WTC11 (cell line): ENCODE measurements at regions not wholly inside any gene's neighbourhood (a gene's known extent, or its start where the extent isn't known, plus 50 kb on each side); places are given as distances from the start of the nearest gene placed in this dataset.
"Not testable (repeated sequence)": the region's sequence is repeated elsewhere in the genome, so short reads cannot be mapped to it uniquely, and the experiment has no call there.

Source experiments
- ATAC-seq: fragments of 200-7000 bp; cut with Tn5 transposase; 2 replicates; pipeline ENCODE4 v1.10.0; 2021; ENCODE audit warnings: mild to moderate bottlenecking, moderate library complexity
- CTCF ChIA-PET: fragments of 300-600 bp; sonication (Branson Sonifier 250); formaldehyde crosslinking; loops from one replicate; lab custom pipeline; 2021; ENCODE audit warnings: antibody characterized with exemption; lab: Charles Lee
- POLR2A ChIA-PET: fragments of 350-600 bp; sonication (Branson Sonifier 250); formaldehyde crosslinking; loops from one replicate; lab custom pipeline; 2021; ENCODE audit warnings: antibody characterized with exemption; lab: Charles Lee
- DNase-seq: peaks from one replicate; pipeline ENCODE4 v3.0.0; 2021; ENCODE audit warnings: low spot score
- H3K27ac Mint-ChIP-seq: 2 replicates; pipeline ENCODE4 v1.8.0; 2021; ENCODE audit warnings: mixed read lengths
- H3K27me3 Mint-ChIP-seq: 2 replicates; pipeline ENCODE4 v1.8.0; 2021; ENCODE audit warnings: low read depth, mild to moderate bottlenecking, moderate library complexity, mixed read lengths
- H3K36me3 Mint-ChIP-seq: 2 replicates; pipeline ENCODE4 v1.8.0; 2021; ENCODE audit warnings: mixed read lengths
- H3K4me1 Mint-ChIP-seq: 2 replicates; pipeline ENCODE4 v1.8.0; 2022; ENCODE audit warnings: mixed read lengths
- H3K4me3 Mint-ChIP-seq: 2 replicates; pipeline ENCODE4 v1.8.0; 2021; ENCODE audit warnings: mild to moderate bottlenecking, moderate library complexity, mixed read lengths
- H3K9me3 Mint-ChIP-seq: 2 replicates; pipeline ENCODE4 v1.8.0; 2021; ENCODE audit warnings: mixed read lengths
- AR ChIP-seq: fragments of 250-450 bp; sonication (Bioruptor Pico); IDR thresholded peaks from 2 replicates; pipeline ENCODE4 v1.9.0; 2021; ENCODE audit warnings: mild to moderate bottlenecking
- E2F4 ChIP-seq: sonication (generic); formaldehyde crosslinking; IDR thresholded peaks from 2 replicates; pipeline ENCODE4 v1.8.1; 2022; ENCODE audit warnings: low read depth, mild to moderate bottlenecking, moderate library complexity, missing genetic modification reagents, borderline replicate concordance
- FOXK1 ChIP-seq: sonication (generic); formaldehyde crosslinking; IDR thresholded peaks from 2 replicates; pipeline ENCODE4 v1.8.0; 2022; ENCODE audit warnings: mild to moderate bottlenecking, moderate library complexity, missing genetic modification reagents
- FOXP4 ChIP-seq: sonication (generic); formaldehyde crosslinking; IDR thresholded peaks from 2 replicates; pipeline ENCODE4 v1.8.0; 2022; ENCODE audit warnings: mild to moderate bottlenecking, missing genetic modification reagents
- GABPB1 ChIP-seq: sonication (generic); formaldehyde crosslinking; IDR thresholded peaks from 2 replicates; pipeline ENCODE4 v1.8.1; 2023; ENCODE audit warnings: mild to moderate bottlenecking, missing genetic modification reagents
- GTF2I ChIP-seq: fragments of 250-450 bp; sonication (Bioruptor Pico); conservative IDR thresholded peaks from 2 replicates; pipeline ENCODE4 v1.4.0; 2021; ENCODE audit warnings: mild to moderate bottlenecking
- HMGA2 ChIP-seq: fragments of 250-450 bp; sonication (Bioruptor Pico); IDR thresholded peaks from 2 replicates; pipeline ENCODE4 v1.4.0; 2021; ENCODE audit warnings: mild to moderate bottlenecking, moderate library complexity
- HMGXB4 ChIP-seq: sonication (generic); formaldehyde crosslinking; IDR thresholded peaks from 2 replicates; pipeline ENCODE4 v1.8.1; 2023; ENCODE audit warnings: mild to moderate bottlenecking, moderate library complexity, missing genetic modification reagents
- JAZF1 ChIP-seq: fragments of 250-450 bp; sonication (Bioruptor Pico); IDR thresholded peaks from 2 replicates; pipeline ENCODE4 v1.9.0; 2021; ENCODE audit warnings: moderate library complexity, mild to moderate bottlenecking, inconsistent platforms
- KAT7 ChIP-seq: sonication (generic); formaldehyde crosslinking; IDR thresholded peaks from 2 replicates; pipeline ENCODE4 v1.8.1; 2023; ENCODE audit warnings: missing genetic modification reagents, mild to moderate bottlenecking, borderline replicate concordance
- MXD4 ChIP-seq: fragments of 250-450 bp; sonication (Bioruptor Pico); IDR thresholded peaks from 2 replicates; pipeline ENCODE4 v1.8.0; 2021; ENCODE audit warnings: mild to moderate bottlenecking, moderate library complexity, borderline replicate concordance
- OVOL2 ChIP-seq: fragments of 250-450 bp; sonication (Bioruptor Pico); IDR thresholded peaks from 2 replicates; pipeline ENCODE4 v1.9.0; 2021; ENCODE audit warnings: mild to moderate bottlenecking, borderline replicate concordance
- SMAD4 ChIP-seq: sonication (generic); formaldehyde crosslinking; IDR thresholded peaks from 2 replicates; pipeline ENCODE4 v1.8.0; 2022; ENCODE audit warnings: mild to moderate bottlenecking, missing genetic modification reagents
- SP1 ChIP-seq: sonication (generic); formaldehyde crosslinking; conservative IDR thresholded peaks from 2 replicates; pipeline ENCODE4 v1.8.1; 2022; ENCODE audit warnings: missing genetic modification reagents
- TEAD1 ChIP-seq: sonication (generic); formaldehyde crosslinking; IDR thresholded peaks from 2 replicates; pipeline ENCODE4 v1.8.0; 2022; ENCODE audit warnings: mild to moderate bottlenecking, missing genetic modification reagents
- TEAD4 ChIP-seq: sonication (generic); formaldehyde crosslinking; IDR thresholded peaks from 2 replicates; pipeline ENCODE4 v1.8.0; 2022; ENCODE audit warnings: mild to moderate bottlenecking, missing genetic modification reagents
- ZNF121 ChIP-seq: sonication (generic); formaldehyde crosslinking; IDR thresholded peaks from 2 replicates; pipeline ENCODE4 v1.8.0; 2023; ENCODE audit warnings: missing genetic modification reagents
- ZNF138 ChIP-seq: sonication (generic); formaldehyde crosslinking; conservative IDR thresholded peaks from 2 replicates; pipeline ENCODE4 v1.8.1; 2022; ENCODE audit warnings: mild to moderate bottlenecking, moderate library complexity, missing genetic modification reagents
- ZNF317 ChIP-seq: sonication (generic); formaldehyde crosslinking; IDR thresholded peaks from 2 replicates; pipeline ENCODE4 v1.8.1; 2023; ENCODE audit warnings: low read depth, mild to moderate bottlenecking, moderate library complexity, missing genetic modification reagents, borderline replicate concordance
- ZNF416 ChIP-seq: fragments of 250-450 bp; sonication (Bioruptor Pico); IDR thresholded peaks from 2 replicates; pipeline ENCODE4 v1.9.0; 2021; ENCODE audit warnings: mild to moderate bottlenecking, inconsistent platforms
- ZNF423 ChIP-seq: fragments of 250-450 bp; sonication (Bioruptor Pico); IDR thresholded peaks from 2 replicates; pipeline ENCODE4 v2.1.2; 2022; ENCODE audit warnings: mild to moderate bottlenecking, moderate library complexity

GRCh38 chr12:114064497-114064896, 98.4 kb upstream of the RBM19 start (continued):
- no peak for TF ChIP-seq SMAD4 (CRISPR knock-in tag)
- no peak for TF ChIP-seq FOXK1 (CRISPR knock-in tag)
- TF ChIP-seq HMGXB4 (CRISPR knock-in tag) = no peak
- TF ChIP-seq HMGA2 (CRISPR knock-in tag) = no peak
- no peak for TF ChIP-seq AR (CRISPR knock-in tag)
- TF ChIP-seq ZNF416 (CRISPR knock-in tag) = no peak
- no peak for TF ChIP-seq ZNF121
- no peak for TF ChIP-seq ZNF317 (CRISPR knock-in tag)
- no peak for TF ChIP-seq GTF2I (CRISPR knock-in tag)
- TF ChIP-seq MXD4 = no peak

- ATAC-seq, H3K4me1 Mint-ChIP-seq, H3K27ac Mint-ChIP-seq, POLR2A ChIA-PET, H3K4me3 Mint-ChIP-seq, DNase-seq: not testable (repeated sequence)
- Mint-ChIP-seq H3K27me3 (peaks cover 28% of the 10 kb centered on the region), H3K36me3 (peaks cover 11% of the 10 kb centered on the region), H3K9me3 (peaks cover 21% of the 10 kb centered on the region)
- CTCF ChIA-PET = interaction anchor here (1.1 kb wide), 1 partner anchor 68 kb away, joined by 3 read pairs; no protein-coding TSS in a partner anchor
Measured at GRCh38 chr12:114064034-114064433, 97.9 kb upstream of the RBM19 start.

GRCh38 chr12:114063435-114063834, 97.3 kb upstream of the RBM19 start:
- peak; percentile 79 for ATAC-seq
- peaks cover 27% of the 10 kb centered on the region for H3K27me3 Mint-ChIP-seq
- ChIA-PET POLR2A (no interaction called here), CTCF (interaction anchor here (1.1 kb wide), 1 partner anchor 67 kb away, joined by 3 read pairs; no protein-coding TSS in a partner anchor)
- no peak overlapping the region for H3K27ac Mint-ChIP-seq
- H3K4me1 Mint-ChIP-seq = peaks cover under 1% of the 10 kb centered on the region
- no peak for TF ChIP-seq SP1 (CRISPR knock-in tag)
- TF ChIP-seq MXD4 = no peak
- no peak for TF ChIP-seq ZNF423 (CRISPR knock-in tag)
- no peak for TF ChIP-seq TEAD4
- TF ChIP-seq OVOL2 (CRISPR knock-in tag) = no peak
- DNase-seq = peak; percentile 20
- peak overlapping the region; percentile 43 for H3K4me3 Mint-ChIP-seq
- peaks cover 21% of the 10 kb centered on the region for H3K9me3 Mint-ChIP-seq
- H3K36me3 Mint-ChIP-seq = peaks cover 11% of the 10 kb centered on the region

- peaks cover 20% of the 10 kb centered on the region for H3K9me3 Mint-ChIP-seq
- H3K27ac Mint-ChIP-seq, CTCF ChIA-PET, DNase-seq, POLR2A ChIA-PET, H3K36me3 Mint-ChIP-seq, H3K27me3 Mint-ChIP-seq, ATAC-seq, H3K4me3 Mint-ChIP-seq, H3K4me1 Mint-ChIP-seq: not testable (repeated sequence)
Measured at GRCh38 chr12:114056351-114056750, 90.2 kb upstream of the RBM19 start.

- peaks cover 20% of the 10 kb centered on the region for H3K9me3 Mint-ChIP-seq
- no peak for DNase-seq
- H3K4me1 Mint-ChIP-seq = no peaks in the 10 kb centered on the region
- ChIA-PET CTCF (no interaction called here), POLR2A (no interaction called here)
- H3K4me3 Mint-ChIP-seq = no peak overlapping the region
- H3K27me3 Mint-ChIP-seq = peaks cover 10% of the 10 kb centered on the region; the same call in 1 of the 2 replicates
- 0 out of 2 replicates have a peak, but pooled peaks cover 4% of the 10 kb centered on the region for H3K36me3 Mint-ChIP-seq
- ATAC-seq = no peak
- no peak overlapping the region for H3K27ac Mint-ChIP-seq
- TF ChIP-seq ZNF138 = no peak
- TF ChIP-seq E2F4 (CRISPR knock-in tag) = no peak
- no peak for TF ChIP-seq FOXP4
- TF ChIP-seq KAT7 (CRISPR knock-in tag) = no peak
- TF ChIP-seq TEAD1 (CRISPR knock-in tag) = no peak
- TF ChIP-seq ZNF416 (CRISPR knock-in tag) = no peak
- no peak for TF ChIP-seq GABPB1 (CRISPR knock-in tag)
- TF ChIP-seq JAZF1 (CRISPR knock-in tag) = no peak
Measured at GRCh38 chr12:114054982-114055381, 88.9 kb upstream of the RBM19 start.
